HCT116 (cell line): ENCODE measurements at regions not wholly inside any gene's neighbourhood (a gene's known extent, or its start where the extent isn't known, plus 50 kb on each side); places are given as distances from the start of the nearest gene placed in this dataset.

Experiments
- ATAC-seq: fragments of 200-7000 bp; cut with Tn5 transposase; 2 replicates; pipeline ENCODE4 v1.9.1; 2020; ENCODE audit warnings: mild to moderate bottlenecking, moderate library complexity
- BruUV-seq: library from RNA; stranded (reverse); fragments of 400-500 nt; replicated peaks from 2 replicates; lab custom pipeline; 2021; lab: Mats Ljungman, UMichigan
- CTCF ChIA-PET: fragments of 300-600 bp; sonication (Branson Sonifier 250); formaldehyde crosslinking; loops from one replicate; lab custom pipeline; 2021; ENCODE audit warnings: antibody characterized with exemption; lab: Charles Lee
- POLR2A ChIA-PET: fragments of 300-600, 350-600 bp; sonication (Branson Sonifier 250); formaldehyde crosslinking; loops from one replicate; lab custom pipeline; 2021; ENCODE audit warnings: antibody characterized with exemption; lab: Charles Lee
- RAD21 ChIA-PET, 2 experiments: fragments of 300-600 bp; sonication (Branson Sonifier 250); formaldehyde crosslinking; loops; one replicate each; lab custom pipeline; 2023; ENCODE audit warnings: low total read pairs in 2 of 2; ENCODE audit not compliant: uncharacterized antibody in 2 of 2, unreplicated experiment in 2 of 2, low non-redundant PET in 1 of 2; lab: Charles Lee
- DNase-seq: peaks from one replicate; pipeline ENCODE4 v3.0.0-alpha.2; 2010; ENCODE audit warnings: low read depth, low spot score
- H2AFZ ChIP-seq: fragments of 200-600 bp; shearing (Covaris generic), sonication (generic); 2 replicates; pipeline ENCODE4 v1.6.1; 2017; ENCODE audit warnings: low read depth, mixed run types, mixed read lengths, antibody characterized with exemption, low read length; ENCODE audit not compliant: poor library complexity, severe bottlenecking
- H3K27ac ChIP-seq: 2 replicates; pipeline ENCODE4 v1.5.1; 2012; ENCODE audit warnings: low read depth, low read length
- H3K27me3 ChIP-seq: fragments of 200-600 bp; sonication (generic); 2 replicates; pipeline ENCODE4 v1.6.1; 2016; ENCODE audit warnings: mixed run types, low read length, mixed read lengths; ENCODE audit not compliant: insufficient read depth
- H3K36me3 ChIP-seq, 2 experiments: fragments of 200-500 bp in 1 of 2; fragments of 200-600 bp in 1 of 2; sonication (Bioruptor generic) in 1 of 2; sonication (generic) in 1 of 2; 2 replicates each; pipeline versions ENCODE4 v1.5.1 to v1.6.1; 2014 to 2016; ENCODE audit warnings: low read length in 2 of 2, inconsistent platforms in 1 of 2, mixed read lengths in 1 of 2, mixed run types in 1 of 2; ENCODE audit not compliant: insufficient read depth in 2 of 2, control insufficient read depth in 1 of 2
- H3K4me1 ChIP-seq, 2 experiments: fragments of 200-600 bp in 1 of 2; sonication (generic) in 1 of 2; 2 replicates each; pipeline versions ENCODE4 v1.5.1 to v1.6.1; 2012 to 2017; ENCODE audit warnings: low read length in 2 of 2, inconsistent platforms in 1 of 2, mild to moderate bottlenecking in 1 of 2, mixed read lengths in 1 of 2, mixed run types in 1 of 2, moderate library complexity in 1 of 2; ENCODE audit not compliant: insufficient read depth in 2 of 2, control insufficient read depth in 1 of 2
- H3K4me2 ChIP-seq: fragments of 200-600 bp; sonication (generic); 2 replicates; pipeline ENCODE4 v1.6.1; 2017; ENCODE audit warnings: mixed run types, low read length, mixed read lengths
- H3K4me3 ChIP-seq, 2 experiments: fragments of 200-600 bp in 1 of 2; sonication (generic) in 1 of 2; replicated peaks in 1 of 2; 2 replicates each; pipeline ENCODE4 v1.5.1; 2011 to 2016; ENCODE audit warnings: low read length in 2 of 2, control low read depth in 1 of 2, low read depth in 1 of 2, mild to moderate bottlenecking in 1 of 2, mixed read lengths in 1 of 2, mixed run types in 1 of 2
- H3K79me2 ChIP-seq: fragments of 200-600 bp; sonication (generic); 2 replicates; pipeline ENCODE4 v1.6.1; 2017; ENCODE audit warnings: mild to moderate bottlenecking, mixed run types, low read length, moderate library complexity, mixed read lengths; ENCODE audit not compliant: insufficient read depth
- H3K9ac ChIP-seq: fragments of 200-600 bp; sonication (generic); 2 replicates; pipeline ENCODE4 v1.6.1; 2016; ENCODE audit warnings: low read length, mixed read lengths
- H3K9me2 ChIP-seq: fragments of 200-600 bp; sonication (generic), shearing (Covaris generic); 2 replicates; pipeline ENCODE4 v1.6.1; 2017; ENCODE audit warnings: mixed run types, mild to moderate bottlenecking, moderate library complexity; ENCODE audit not compliant: insufficient read depth
- H3K9me3 ChIP-seq, 2 experiments: fragments of 200-500 bp in 1 of 2; fragments of 200-600 bp in 1 of 2; sonication (Bioruptor generic) in 1 of 2; sonication (generic) in 1 of 2; 2 replicates each; pipeline ENCODE4 v1.6.1; 2014 to 2017; ENCODE audit warnings: low read length in 2 of 2, mixed read lengths in 2 of 2, inconsistent platforms in 1 of 2, low read depth in 1 of 2, mild to moderate bottlenecking in 1 of 2, mixed run types in 1 of 2, moderate library complexity in 1 of 2; ENCODE audit not compliant: control insufficient read depth in 1 of 2, insufficient read depth in 1 of 2
- H4K20me1 ChIP-seq: fragments of 200-600 bp; sonication (generic), shearing (Covaris generic); 2 replicates; pipeline ENCODE4 v1.6.1; 2017; ENCODE audit warnings: mixed run types, mild to moderate bottlenecking, moderate library complexity; ENCODE audit not compliant: insufficient read depth
- CBX3 ChIP-seq: IDR thresholded peaks from 2 replicates; pipeline ENCODE4 v1.6.1; 2012; ENCODE audit warnings: low read depth
- CEBPB ChIP-seq: IDR thresholded peaks from 2 replicates; pipeline ENCODE4 v1.6.1; 2012; ENCODE audit warnings: low read depth
- EGR1 ChIP-seq: IDR thresholded peaks from 2 replicates; pipeline ENCODE4 v1.6.1; 2012; ENCODE audit warnings: low read depth
- ELF1 ChIP-seq: IDR thresholded peaks from 2 replicates; pipeline ENCODE4 v1.6.1; 2012; ENCODE audit warnings: low read depth, borderline replicate concordance
- EZH2 ChIP-seq: fragments of 200-600 bp; sonication (generic); IDR thresholded peaks from 2 replicates; pipeline ENCODE4 v1.6.1; 2017; ENCODE audit warnings: antibody characterized with exemption, mixed run types
- EZH2phosphoT487 ChIP-seq: fragments of 200-600 bp; IDR thresholded peaks from 2 replicates; pipeline ENCODE4 v1.6.1; 2018; ENCODE audit warnings: antibody characterized with exemption, borderline replicate concordance
- FOSL1 ChIP-seq: IDR thresholded peaks from 2 replicates; pipeline ENCODE4 v1.6.1; 2012; ENCODE audit warnings: low read depth
- POLR2A ChIP-seq: IDR thresholded peaks from 2 replicates; pipeline ENCODE4 v1.7.0; 2011; ENCODE audit warnings: borderline replicate concordance; ENCODE audit not compliant: insufficient read depth, insufficient read length; ENCODE audit errors: extremely low read depth
- POLR2AphosphoS5 ChIP-seq: IDR thresholded peaks from 2 replicates; pipeline ENCODE4 v1.6.1; 2011; ENCODE audit warnings: mild to moderate bottlenecking, low read depth, low read length, moderate library complexity
- RAD21 ChIP-seq: IDR thresholded peaks from 2 replicates; pipeline ENCODE4 v1.6.1; 2012; ENCODE audit warnings: low read depth, mild to moderate bottlenecking
- SIN3A ChIP-seq: IDR thresholded peaks from 2 replicates; pipeline ENCODE4 v1.6.1; 2012; ENCODE audit warnings: low read depth
- SP1 ChIP-seq: IDR thresholded peaks from 2 replicates; pipeline ENCODE4 v1.6.1; 2012; ENCODE audit warnings: low read depth
- TCF7L2 ChIP-seq: IDR thresholded peaks from 2 replicates; pipeline ENCODE4 v1.7.0; 2011; ENCODE audit warnings: borderline replicate concordance, inconsistent platforms; ENCODE audit not compliant: insufficient read depth, insufficient read length; ENCODE audit errors: extremely low read depth
- YY1 ChIP-seq: IDR thresholded peaks from 2 replicates; pipeline ENCODE4 v1.6.1; 2011; ENCODE audit warnings: low read length, low read depth, moderate library complexity, mild to moderate bottlenecking; ENCODE audit not compliant: insufficient replicate concordance; ENCODE audit errors: extremely low read depth
- ZFX ChIP-seq: fragments of 450-650 bp; IDR thresholded peaks from 2 replicates; pipeline ENCODE4 v1.6.1; 2017
- ZNF274 ChIP-seq: fragments of 200-500 bp; sonication (Bioruptor generic); IDR thresholded peaks from 2 replicates; pipeline ENCODE4 v1.6.1; 2014; ENCODE audit warnings: mild to moderate bottlenecking, low read depth, low read length, inconsistent platforms
- intact Hi-C: fragments of 100-400 bp; cut with micrococcal nuclease; formaldehyde crosslinking; loops from 2 replicates; pipeline ENCODE4 v1.10.0; 2022
- TF ChIP-seq, protein P1 (sequence below): IDR thresholded peaks from 2 replicates; pipeline ENCODE4 v1.6.1; 2012
- TF ChIP-seq, protein P2 (sequence below): IDR thresholded peaks from 2 replicates; pipeline ENCODE4 v1.6.1; 2011; ENCODE audit warnings: mild to moderate bottlenecking, low read length, moderate library complexity; ENCODE audit not compliant: insufficient replicate concordance; ENCODE audit errors: extremely low read depth
- TF ChIP-seq, protein P3 (sequence below), 3 experiments: fragments of 200-600 bp in 1 of 3; sonication (generic) in 1 of 3; IDR thresholded peaks in 2 of 3; conservative IDR thresholded peaks in 1 of 3; 2 replicates each; pipeline ENCODE4 v1.5.1; 2012 to 2017; ENCODE audit warnings: low read depth in 2 of 3, low read length in 2 of 3, antibody characterized with exemption in 1 of 3, borderline replicate concordance in 1 of 3, control low read depth in 1 of 3, mild to moderate bottlenecking in 1 of 3, mixed read lengths in 1 of 3, mixed run types in 1 of 3, moderate library complexity in 1 of 3; ENCODE audit not compliant: insufficient read depth in 1 of 3
- TF ChIP-seq, protein P4 (sequence below): IDR thresholded peaks from 2 replicates; pipeline ENCODE4 v1.6.1; 2012; ENCODE audit warnings: low read depth

DNA sequence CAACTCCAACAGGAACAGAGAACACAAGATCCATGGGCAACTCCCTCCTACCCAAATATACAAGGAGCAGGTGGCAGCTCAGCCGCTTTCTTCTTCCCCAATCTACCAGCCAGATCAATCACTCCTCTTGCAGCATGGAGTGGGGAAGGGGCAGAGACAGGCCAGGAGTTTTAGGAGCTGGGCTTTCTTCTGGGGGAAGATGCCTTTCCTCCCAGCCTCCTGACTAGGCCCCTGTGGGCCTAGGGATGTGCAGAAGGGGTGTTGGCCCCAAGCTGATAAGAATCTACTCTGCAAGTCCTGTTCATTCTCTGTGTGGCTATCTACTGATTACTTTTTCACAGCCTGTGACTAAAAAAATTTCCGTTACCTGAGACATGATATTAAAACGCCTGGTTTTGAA is 189.0 kb downstream of the BCAS1 start:
- ChIA-PET POLR2A (no interaction called here), RAD21 (no interaction called here), CTCF (no interaction called here)
- intact Hi-C loops, result no loop called here
- ATAC-seq, result no peak
- no peak overlapping the region for H3K9ac ChIP-seq
- H3K4me1 ChIP-seq, result peaks cover 11 to 28% of the 10 kb centered on the region in 2 experiments; a peak in 3 of 4 replicates
- no peak overlapping the region for H2AFZ ChIP-seq
- TF ChIP-seq, protein P1, sequence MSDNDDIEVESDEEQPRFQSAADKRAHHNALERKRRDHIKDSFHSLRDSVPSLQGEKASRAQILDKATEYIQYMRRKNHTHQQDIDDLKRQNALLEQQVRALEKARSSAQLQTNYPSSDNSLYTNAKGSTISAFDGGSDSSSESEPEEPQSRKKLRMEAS, result no peak
- TF ChIP-seq, protein P2, sequence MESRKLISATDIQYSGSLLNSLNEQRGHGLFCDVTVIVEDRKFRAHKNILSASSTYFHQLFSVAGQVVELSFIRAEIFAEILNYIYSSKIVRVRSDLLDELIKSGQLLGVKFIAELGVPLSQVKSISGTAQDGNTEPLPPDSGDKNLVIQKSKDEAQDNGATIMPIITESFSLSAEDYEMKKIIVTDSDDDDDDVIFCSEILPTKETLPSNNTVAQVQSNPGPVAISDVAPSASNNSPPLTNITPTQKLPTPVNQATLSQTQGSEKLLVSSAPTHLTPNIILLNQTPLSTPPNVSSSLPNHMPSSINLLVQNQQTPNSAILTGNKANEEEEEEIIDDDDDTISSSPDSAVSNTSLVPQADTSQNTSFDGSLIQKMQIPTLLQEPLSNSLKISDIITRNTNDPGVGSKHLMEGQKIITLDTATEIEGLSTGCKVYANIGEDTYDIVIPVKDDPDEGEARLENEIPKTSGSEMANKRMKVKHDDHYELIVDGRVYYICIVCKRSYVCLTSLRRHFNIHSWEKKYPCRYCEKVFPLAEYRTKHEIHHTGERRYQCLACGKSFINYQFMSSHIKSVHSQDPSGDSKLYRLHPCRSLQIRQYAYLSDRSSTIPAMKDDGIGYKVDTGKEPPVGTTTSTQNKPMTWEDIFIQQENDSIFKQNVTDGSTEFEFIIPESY, result no peak
- TF ChIP-seq ZFX, result no peak
- TF ChIP-seq, protein P3, sequence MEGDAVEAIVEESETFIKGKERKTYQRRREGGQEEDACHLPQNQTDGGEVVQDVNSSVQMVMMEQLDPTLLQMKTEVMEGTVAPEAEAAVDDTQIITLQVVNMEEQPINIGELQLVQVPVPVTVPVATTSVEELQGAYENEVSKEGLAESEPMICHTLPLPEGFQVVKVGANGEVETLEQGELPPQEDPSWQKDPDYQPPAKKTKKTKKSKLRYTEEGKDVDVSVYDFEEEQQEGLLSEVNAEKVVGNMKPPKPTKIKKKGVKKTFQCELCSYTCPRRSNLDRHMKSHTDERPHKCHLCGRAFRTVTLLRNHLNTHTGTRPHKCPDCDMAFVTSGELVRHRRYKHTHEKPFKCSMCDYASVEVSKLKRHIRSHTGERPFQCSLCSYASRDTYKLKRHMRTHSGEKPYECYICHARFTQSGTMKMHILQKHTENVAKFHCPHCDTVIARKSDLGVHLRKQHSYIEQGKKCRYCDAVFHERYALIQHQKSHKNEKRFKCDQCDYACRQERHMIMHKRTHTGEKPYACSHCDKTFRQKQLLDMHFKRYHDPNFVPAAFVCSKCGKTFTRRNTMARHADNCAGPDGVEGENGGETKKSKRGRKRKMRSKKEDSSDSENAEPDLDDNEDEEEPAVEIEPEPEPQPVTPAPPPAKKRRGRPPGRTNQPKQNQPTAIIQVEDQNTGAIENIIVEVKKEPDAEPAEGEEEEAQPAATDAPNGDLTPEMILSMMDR (IDR thresholded peaks at IDR 0.05 in 2 of 3, conservative IDR thresholded peaks at IDR 0.05 in 1 of 3; ENCODE audit: borderline replicate concordance in 1 of 3, insufficient read depth in 1 of 3, low read depth in 2 of 3, low read length in 2 of 3), result no peak
- no peak for TF ChIP-seq YY1
- TF ChIP-seq POLR2AphosphoS5, result no peak
- no peak for TF ChIP-seq CBX3
- no peak for TF ChIP-seq EZH2
- TF ChIP-seq SIN3A, result no peak
- TF ChIP-seq TCF7L2, result no peak
- TF ChIP-seq POLR2A, result no peak
- no peak for TF ChIP-seq EZH2phosphoT487
- no peak for TF ChIP-seq RAD21
- TF ChIP-seq FOSL1, result no peak
- TF ChIP-seq, protein P4, sequence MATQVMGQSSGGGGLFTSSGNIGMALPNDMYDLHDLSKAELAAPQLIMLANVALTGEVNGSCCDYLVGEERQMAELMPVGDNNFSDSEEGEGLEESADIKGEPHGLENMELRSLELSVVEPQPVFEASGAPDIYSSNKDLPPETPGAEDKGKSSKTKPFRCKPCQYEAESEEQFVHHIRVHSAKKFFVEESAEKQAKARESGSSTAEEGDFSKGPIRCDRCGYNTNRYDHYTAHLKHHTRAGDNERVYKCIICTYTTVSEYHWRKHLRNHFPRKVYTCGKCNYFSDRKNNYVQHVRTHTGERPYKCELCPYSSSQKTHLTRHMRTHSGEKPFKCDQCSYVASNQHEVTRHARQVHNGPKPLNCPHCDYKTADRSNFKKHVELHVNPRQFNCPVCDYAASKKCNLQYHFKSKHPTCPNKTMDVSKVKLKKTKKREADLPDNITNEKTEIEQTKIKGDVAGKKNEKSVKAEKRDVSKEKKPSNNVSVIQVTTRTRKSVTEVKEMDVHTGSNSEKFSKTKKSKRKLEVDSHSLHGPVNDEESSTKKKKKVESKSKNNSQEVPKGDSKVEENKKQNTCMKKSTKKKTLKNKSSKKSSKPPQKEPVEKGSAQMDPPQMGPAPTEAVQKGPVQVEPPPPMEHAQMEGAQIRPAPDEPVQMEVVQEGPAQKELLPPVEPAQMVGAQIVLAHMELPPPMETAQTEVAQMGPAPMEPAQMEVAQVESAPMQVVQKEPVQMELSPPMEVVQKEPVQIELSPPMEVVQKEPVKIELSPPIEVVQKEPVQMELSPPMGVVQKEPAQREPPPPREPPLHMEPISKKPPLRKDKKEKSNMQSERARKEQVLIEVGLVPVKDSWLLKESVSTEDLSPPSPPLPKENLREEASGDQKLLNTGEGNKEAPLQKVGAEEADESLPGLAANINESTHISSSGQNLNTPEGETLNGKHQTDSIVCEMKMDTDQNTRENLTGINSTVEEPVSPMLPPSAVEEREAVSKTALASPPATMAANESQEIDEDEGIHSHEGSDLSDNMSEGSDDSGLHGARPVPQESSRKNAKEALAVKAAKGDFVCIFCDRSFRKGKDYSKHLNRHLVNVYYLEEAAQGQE, result no peak
- TF ChIP-seq ZNF274, result no peak
- no peak for TF ChIP-seq EGR1
- no peak for TF ChIP-seq CEBPB
- TF ChIP-seq SP1, result no peak
- no peak for TF ChIP-seq ELF1
- TF ChIP-seq, all 23 proteins: peak for 0
- Histone ChIP-seq H3K9me2 (no peaks in the 10 kb centered on the region), H3K27me3 (no peaks in the 10 kb centered on the region), H3K27ac (no peak overlapping the region), H3K4me3 (no peak overlapping the region), H4K20me1 (no peaks in the 10 kb centered on the region), H3K4me2 (no peak overlapping the region), H3K79me2 (no peaks in the 10 kb centered on the region), H3K36me3 (no peaks in the 10 kb centered on the region), H3K9me3 (no peaks in the 10 kb centered on the region)
- no TSS peak for BruUV-seq
- no peak for DNase-seq
